ENCODE measurements at regions not wholly inside any gene's neighbourhood (a gene's known extent, or its start where the extent isn't known, plus 50 kb on each side); places are given as distances from the start of the nearest gene placed in this dataset.
"Not testable (repeated sequence)": the region's sequence is repeated elsewhere in the genome, so short reads cannot be mapped to it uniquely, and the experiment has no call there.

- no peak for DNase-seq (ENCODE audit: low read depth in 4 of 4, low spot score in 3 of 4)
Measured at GRCh38 chr13:90891329-90891728, 456.2 kb upstream of the MIR17HG start.

DNA sequence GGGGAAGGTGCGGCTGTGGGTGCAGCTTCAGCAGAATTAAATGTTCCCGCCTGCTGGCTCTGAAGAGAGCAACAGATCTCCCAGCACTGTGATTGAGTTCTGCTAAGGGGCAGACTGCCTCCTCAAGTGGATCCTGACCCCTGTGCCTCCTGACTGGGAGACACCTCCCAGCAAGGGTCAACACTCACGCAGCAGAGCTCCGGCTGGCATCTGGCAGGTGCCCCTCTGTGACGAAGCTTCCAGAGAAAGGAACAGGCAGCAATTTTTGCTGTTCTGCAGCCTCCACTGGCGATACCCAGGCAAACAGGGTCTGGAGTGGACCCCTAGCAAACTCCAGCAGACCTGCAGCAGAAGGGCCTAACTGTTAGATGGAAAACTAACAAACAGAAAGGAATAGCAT is 454.3 kb upstream of the MIR17HG start:
- DNase-seq (ENCODE audit: low read depth in 4 of 4, low spot score in 3 of 4), result not testable (repeated sequence)

GRCh38 chr13:90896002-90896401 is 451.5 kb upstream of the MIR17HG start:
- no peak for DNase-seq (ENCODE audit: low read depth in 4 of 4, low spot score in 3 of 4)

DNA sequence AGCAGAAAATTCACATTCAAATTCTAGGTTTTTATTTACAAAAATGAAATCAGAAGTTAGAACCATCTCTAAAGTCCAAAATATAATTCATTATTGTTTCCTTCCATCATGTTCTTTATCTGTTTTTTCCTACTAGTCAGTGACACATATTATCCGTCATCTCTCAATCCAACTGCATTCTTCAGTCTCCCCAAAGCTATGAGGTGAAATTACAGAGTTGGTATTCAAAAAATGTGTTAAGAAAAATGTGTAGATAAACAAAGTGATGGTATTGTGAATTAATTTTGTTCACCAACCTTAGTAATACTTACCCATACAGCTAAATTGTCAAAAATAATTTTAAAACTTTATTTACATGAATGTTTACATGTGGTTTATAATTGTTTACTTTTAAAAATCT is 448.7 kb upstream of the MIR17HG start:
- DNase-seq (ENCODE audit: low read depth in 4 of 4, low spot score in 3 of 4), result no peak

GRCh38 chr13:90899416-90899815 is 448.1 kb upstream of the MIR17HG start:
- no peak for DNase-seq (ENCODE audit: low read depth in 4 of 4, low spot score in 3 of 4)

DNA sequence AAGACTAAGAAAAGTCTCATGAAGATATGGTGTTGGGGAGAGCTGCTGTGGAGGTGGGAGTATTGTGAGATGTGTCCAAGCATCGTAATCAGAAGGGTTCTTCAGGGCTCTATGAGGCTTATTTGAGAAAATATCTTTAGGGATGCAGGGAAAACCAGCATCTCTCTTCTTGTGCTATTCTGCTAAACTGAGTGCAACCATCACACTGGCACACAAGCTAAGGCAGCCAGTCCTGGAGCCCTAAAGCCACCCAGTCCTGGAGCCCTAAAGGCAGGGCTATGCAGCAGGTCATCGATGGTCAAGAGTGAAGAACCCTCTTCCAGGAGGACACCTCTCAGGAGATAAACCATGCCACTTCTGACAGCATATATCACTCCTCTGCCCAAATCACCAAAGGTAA is 445.2 kb upstream of the MIR17HG start:
- no peak for DNase-seq (ENCODE audit: low read depth in 4 of 4, low spot score in 3 of 4)

DNA sequence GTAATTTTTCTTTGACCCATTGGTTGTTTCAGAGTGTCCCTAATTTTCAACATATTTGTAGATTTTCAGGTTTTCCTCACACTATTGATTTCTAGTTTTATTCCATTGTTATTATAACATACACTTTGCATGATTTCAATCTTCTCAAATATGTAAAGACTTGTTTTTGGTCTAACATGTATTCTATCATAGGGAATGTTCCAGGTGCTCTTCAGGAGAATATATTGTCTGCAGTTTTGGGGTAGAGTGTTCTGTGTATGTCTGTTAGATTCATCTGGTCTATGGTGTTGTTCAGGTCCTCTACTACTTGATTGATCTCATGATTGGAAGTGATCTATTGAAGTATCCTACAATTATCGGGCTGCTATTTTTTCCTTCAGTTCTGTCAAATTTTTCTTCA is 440.9 kb upstream of the MIR17HG start:
- DNase-seq (ENCODE audit: low read depth in 4 of 4, low spot score in 3 of 4), result no peak

DNA sequence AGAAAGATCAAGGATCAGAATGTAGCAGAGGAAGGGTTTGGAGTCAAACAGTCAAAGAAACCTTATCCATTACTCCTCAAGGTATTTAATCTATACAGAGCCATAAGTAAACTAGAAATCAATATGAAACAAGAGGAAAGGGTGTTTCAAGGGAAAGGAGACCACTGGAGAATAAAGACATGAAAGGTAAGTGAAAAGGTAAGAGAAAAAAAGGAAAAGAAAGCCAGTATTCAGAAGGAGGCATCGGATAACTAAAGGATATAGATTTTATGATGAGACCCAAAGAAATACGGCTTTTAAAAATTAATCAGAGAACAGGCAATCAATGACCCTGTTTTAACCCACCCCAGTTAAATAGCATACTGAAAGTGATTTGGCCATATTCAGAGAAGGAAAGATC is 438.7 kb upstream of the MIR17HG start:
- DNase-seq (ENCODE audit: low read depth in 4 of 4, low spot score in 3 of 4), result no peak

DNA sequence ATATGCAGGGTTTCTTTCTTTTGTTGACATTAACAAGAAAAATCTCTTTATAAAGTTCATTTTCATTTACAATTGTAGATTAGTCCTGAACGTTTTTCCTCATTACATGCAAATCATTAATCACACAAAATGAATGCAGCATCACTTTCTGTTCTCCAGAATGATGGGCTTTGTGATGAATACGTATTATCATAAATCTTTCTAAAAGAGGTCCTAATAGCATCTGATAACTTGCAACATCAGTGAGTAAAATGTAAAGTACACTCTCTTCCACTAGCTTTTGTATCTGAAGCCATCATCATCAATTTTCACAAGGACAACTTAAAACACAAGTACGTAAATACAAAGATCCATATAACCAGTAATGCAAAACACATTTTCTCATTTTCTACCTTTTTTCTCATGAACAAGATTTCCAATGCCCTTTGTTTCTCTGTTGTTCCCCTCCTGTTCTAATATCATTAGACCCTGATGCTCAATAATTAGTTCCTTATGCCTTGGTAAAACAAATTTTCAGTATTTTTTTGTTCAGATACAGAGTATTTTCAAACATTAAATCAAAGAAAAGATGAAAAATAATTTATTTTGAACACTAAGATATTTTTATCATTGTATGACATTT is 437.4 kb upstream of the MIR17HG start:
- DNase-seq (ENCODE audit: low read depth in 4 of 4, low spot score in 3 of 4), result no peak

DNA sequence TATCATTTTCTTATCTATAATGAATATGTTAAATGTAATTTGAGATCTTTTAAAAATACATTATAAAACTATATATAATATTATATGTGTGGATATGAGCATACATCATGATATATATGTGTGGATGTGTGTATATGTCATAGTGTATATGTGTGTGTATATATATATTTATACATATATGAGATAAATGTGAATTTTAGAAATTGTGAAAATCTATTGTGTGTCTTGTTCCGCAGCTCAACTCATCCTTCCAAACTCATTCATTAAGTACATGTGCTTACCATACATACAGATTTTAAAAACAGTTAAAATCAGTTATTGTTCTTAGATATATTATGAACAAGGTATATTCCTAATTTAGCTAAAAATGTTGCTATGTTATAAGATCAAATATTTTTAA is 435.2 kb upstream of the MIR17HG start:
- no peak for DNase-seq (ENCODE audit: low read depth in 4 of 4, low spot score in 3 of 4)

- DNase-seq (ENCODE audit: low read depth in 4 of 4, low spot score in 3 of 4), result no peak
Measured at GRCh38 chr13:90918536-90918935, 429.0 kb upstream of the MIR17HG start.

DNA sequence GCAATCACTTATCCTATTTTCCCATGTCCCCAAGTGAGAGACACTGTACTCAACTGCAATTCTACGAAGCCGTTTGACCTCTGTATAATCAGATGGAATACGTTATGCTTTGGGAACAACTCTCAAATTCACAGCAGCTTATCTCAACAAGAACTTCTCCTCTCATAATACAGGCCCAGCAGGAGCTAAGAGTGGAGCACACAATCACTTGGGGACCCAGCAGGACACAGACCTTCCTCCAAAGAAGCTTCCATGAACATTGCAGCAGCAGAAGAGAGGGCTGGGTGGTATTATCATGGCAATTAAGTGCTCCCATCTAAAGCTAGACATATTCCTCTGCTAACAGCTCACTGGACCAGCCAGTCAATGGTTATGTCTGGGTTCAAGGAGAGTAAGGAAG is 428.3 kb upstream of the MIR17HG start:
- no peak for DNase-seq (ENCODE audit: low read depth in 4 of 4, low spot score in 3 of 4)

DNA sequence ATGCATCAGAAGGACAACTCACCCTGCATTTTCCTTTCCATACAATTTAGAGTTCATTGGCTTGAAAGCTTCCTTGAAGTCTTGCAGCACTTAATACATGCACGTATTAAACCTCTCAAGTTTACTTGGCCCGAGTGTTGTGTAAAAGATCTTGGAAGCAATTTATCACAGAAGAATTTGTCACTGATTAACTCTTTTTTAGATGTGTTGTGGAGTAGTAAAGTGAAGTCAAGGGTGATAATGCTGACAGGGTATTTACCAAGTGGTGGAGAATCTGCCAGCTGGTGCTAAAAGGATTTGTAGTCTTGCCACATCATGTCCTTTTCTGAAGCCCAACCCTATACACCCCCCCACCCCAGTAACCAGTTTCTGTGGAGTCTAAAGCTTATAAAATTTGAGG is 421.0 kb upstream of the MIR17HG start:
- DNase-seq (ENCODE audit: low read depth in 4 of 4, low spot score in 3 of 4), result peak in 1 of 4 donors; percentile 8

- DNase-seq (ENCODE audit: low read depth in 4 of 4, low spot score in 3 of 4), result no peak
Measured at GRCh38 chr13:90928109-90928508, 419.4 kb upstream of the MIR17HG start.

DNA sequence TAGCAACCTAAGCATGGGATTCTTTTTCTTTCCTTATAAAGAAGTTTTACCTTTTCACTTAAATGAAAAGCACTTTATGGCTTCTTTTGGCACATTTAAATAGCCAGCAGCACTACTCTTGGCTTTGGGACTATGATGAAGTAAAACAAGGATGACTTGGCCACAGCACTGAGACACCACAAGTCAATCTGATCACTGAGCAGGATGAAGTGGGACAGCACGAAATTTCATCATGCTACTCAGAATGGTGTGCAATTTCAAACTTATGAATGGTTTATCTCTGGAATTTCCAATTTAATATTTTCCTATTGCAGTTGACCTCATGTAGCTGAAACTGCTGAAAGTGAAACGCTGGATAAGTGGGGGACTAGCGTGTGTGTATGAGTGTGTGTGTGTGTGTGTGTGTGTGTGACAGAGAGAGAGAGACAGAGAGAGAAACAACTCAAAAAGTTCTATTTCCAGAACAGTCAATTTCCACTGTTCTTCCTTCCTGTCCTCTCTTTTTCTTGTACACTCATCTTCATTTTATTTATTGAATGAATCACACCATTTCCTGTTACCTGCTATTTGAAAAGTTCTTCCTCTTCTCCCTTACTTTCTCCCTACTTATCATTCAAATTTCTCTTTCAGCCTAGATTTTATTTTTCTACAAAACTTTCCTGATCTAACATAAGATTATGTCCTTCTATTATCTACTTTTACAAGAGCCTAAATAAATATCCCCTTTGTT is 414.2 kb upstream of the MIR17HG start:
- DNase-seq (ENCODE audit: low read depth in 4 of 4, low spot score in 3 of 4), result no peak

DNA sequence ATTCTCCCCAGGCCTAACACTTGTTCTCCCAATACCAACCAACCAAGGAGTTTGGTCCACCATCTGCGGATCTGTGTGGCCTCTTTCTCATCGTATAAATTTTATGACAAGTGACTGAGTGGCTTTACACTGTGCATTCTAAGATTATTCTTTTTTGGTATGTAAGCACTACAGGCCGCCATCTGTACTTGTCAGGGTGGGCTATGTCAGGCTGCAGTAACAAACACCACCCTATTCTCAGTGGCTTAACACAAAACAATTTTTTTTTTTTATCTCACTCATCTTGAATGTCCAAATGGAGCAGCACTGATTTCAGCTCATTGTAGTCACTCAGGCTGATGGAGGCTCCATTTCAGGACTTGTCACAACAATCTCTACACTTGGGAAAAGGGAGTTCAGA is 412.7 kb upstream of the MIR17HG start:
- DNase-seq (ENCODE audit: low read depth in 4 of 4, low spot score in 3 of 4), result no peak

DNA sequence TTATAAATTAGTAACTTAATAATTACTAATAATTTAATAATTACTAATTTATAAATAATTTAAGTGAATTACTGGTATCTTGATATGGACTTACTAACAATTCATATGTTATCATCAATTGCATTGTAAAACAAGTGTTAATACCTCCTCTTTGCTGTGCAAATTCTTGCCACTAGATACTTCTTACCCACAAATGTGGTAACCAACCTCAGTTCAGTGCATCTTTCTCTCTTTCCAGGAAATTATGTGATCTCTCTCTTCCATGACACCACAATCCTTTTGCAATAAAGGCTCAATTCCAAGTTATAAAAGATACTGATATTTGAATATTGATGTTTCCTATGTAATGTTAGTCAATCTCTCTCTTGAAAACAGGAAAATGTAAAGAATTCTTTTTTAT is 408.6 kb upstream of the MIR17HG start:
- DNase-seq (ENCODE audit: low read depth in 4 of 4, low spot score in 3 of 4), result no peak

DNA sequence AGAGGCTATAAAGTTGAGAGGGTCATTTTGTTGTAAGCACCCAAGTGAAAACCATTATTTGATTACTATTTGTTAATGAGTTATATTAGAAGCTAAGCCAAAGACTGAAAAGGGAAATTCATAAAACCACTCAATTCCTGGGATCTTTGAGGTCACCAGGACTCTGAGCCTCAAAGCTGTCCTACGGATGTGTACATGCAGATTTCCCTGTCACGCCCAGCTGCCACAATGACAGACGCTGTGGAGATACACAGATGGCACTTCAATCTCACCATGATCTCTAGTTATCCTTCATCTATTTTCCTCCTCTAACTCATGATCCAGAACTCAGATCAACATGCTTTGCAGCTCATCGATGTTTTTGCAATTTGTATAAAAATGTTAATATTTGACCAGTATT is 403.5 kb upstream of the MIR17HG start:
- no peak for DNase-seq (ENCODE audit: low read depth in 4 of 4, low spot score in 3 of 4)

- DNase-seq (ENCODE audit: low read depth in 4 of 4, low spot score in 3 of 4), result not testable (repeated sequence)
Measured at GRCh38 chr13:90945146-90945545, 402.3 kb upstream of the MIR17HG start.

- DNase-seq (ENCODE audit: low read depth in 4 of 4, low spot score in 3 of 4), result not testable (repeated sequence)
Measured at GRCh38 chr13:90946125-90946524, 401.4 kb upstream of the MIR17HG start.

DNA sequence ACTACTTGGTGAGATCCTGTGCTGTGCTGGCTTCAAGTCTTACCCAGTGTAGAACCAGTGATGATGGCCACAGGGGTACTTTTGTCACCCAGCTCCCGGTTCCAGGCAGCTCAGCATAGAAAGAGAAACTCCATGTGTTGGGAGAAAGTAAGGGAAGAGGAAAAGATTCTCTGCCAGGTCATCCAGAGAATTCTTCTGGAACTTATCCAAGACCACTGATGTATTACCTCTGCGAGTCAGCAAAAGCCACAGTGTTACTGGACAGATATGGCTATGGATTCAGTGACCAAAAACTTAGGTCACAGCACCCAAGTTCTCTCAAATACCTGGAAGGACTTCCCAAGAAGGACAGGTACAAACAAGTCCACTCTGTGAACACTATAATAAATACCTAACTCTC is 399.5 kb upstream of the MIR17HG start:
- DNase-seq (ENCODE audit: low read depth in 4 of 4, low spot score in 3 of 4), result no peak

DNA sequence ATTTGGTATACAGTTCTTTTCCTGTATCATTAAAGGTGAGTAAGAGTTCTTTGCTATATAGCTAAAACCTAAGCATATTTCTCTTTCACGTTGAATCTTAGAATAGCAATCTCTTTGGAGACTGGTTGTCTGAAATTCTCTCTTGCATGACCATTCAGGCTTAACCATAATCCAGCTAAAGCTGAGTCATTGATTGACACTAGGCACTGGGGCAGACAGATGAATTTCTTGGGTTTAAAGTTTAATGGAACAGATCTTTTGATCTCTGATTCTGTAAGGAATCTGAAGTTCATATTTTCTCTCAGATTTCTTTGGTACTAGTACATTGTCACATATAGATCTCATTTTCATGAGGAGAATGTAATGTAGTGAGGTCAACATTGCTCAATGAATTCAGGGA is 397.3 kb upstream of the MIR17HG start:
- no peak for DNase-seq (ENCODE audit: low read depth in 4 of 4, low spot score in 3 of 4)

GRCh38 chr13:90951663-90952062 is 395.8 kb upstream of the MIR17HG start:
- no peak for DNase-seq (ENCODE audit: low read depth in 4 of 4, low spot score in 3 of 4)
